ENCODE measurements at regions not wholly inside any gene's neighbourhood (a gene's known extent, or its start where the extent isn't known, plus 50 kb on each side); places are given as distances from the start of the nearest gene placed in this dataset.

- no peak for DNase-seq
Measured at GRCh38 chr21:43348170-43348766, 78.7 kb downstream of the SIK1 start.

- no peak for DNase-seq
Measured at GRCh38 chr21:43347461-43348169, 79.3 kb downstream of the SIK1 start.

GRCh38 chr21:43346551-43346950 lies 80.4 kb downstream of the SIK1 start:
- no peak for DNase-seq

DNA sequence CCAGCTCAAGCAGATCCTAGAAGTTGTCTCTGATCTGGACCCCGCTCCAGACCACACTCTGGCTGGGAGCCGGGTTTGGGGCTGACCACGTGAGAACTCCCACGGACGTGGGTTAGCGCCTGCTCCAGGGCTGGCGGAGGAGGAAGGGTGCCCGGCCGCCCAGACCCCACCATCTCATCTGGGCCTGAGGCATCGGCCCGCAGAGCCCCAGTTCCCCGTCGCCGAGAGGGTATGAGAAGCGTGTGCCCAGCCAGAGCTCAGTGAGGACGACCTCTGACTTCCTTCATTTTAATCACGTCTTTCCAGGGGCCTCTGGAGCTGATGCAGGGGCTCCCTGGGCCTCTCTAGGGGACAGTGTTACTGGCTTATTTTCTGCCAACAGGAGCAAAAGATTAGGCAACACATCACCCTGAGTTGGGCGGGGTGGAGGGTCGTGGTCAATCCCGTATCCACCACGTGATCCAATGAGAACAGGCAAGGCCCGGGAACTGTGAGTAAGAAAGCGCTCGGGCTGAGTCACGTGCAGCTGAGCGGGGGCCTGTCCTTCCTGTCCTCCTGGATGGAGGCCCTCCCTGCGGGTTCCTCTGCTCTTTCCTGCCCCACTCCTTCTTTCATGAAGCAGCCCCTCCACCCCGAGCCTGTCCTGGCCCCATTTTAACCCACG lies 81.1 kb downstream of the SIK1 start:
- no peak for DNase-seq

DNA sequence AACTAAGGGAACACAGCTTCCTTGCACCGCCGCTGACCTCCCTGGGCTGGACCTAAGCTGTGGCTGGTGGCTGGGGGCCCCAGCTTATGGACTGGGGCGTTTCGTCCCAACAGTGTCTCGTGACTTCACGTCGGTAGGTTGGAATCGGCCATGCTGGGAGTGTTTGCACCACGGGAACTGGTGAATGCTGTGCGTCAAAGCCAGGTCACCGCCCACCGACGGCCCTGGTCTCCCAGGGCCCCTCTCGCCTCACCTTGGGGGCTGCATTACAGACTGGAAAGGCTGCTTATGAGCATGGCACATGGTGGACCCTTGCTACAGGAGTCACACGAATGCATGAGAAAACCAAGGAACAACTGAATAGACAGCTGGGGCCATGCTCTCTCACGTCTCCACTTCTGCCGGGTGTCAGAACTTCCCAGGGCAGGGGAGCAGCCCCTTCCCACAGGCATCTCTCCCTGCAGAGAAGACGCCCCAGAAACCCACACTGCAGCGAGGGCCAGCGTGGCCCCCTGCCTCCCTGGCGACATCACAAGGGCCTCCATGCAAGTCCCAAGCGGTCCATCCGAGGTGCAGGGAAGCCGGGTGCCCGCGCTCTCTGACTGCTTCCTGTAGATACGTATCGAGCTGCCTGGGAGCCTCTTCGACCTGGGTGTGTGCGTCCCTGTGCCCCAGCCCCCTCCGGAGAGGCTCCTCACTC lies 81.7 kb downstream of the SIK1 start:
- no peak for DNase-seq

DNA sequence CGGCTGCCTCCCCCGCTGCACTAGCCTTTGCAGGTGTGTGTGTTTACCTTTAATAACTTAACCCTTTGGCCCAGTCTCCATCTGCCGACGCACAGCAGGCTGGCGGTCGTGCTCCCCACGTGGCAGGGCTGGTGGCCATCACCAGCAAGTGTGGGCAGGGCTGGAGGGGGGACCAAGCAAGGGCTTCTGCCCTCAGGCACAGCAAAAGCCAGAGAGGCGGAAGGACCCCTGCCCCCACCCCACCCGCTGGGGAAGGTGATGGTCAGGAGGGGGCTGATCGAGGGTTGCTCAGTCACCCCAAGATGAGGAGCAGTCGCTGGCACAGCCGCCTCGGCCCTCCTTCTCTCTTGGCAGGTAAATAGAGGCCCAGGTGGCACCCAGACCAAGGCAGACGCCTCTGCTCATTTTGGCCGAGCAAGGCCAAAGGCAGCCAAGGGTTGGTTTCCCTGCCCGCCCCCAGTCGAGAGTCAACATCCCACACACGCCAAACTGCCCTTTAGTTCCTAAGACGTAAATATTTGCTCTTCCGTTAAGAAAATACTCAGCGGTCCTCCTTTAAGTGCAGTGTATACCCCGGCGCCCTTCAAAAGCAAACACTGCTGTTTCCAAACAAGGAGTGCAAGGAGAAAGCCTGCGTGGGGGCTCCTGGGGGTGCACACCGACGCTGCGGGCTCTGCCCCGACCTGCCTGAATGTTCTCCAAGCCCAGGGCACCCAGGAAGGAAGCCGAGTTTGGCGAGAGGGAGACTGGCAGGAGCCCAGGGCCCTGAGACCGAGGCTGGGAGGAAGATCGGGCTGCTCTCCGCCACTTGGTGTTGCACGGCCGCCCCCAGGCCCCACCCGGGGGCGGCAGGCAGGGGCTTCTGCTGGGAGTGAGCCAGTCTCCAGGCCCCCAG lies 82.7 kb downstream of the SIK1 start:
- DNase-seq = peak; percentile 66

- peak; percentile 64 for DNase-seq
Measured at GRCh38 chr21:43343095-43343991, 83.6 kb downstream of the SIK1 start.

- DNase-seq = no peak
Measured at GRCh38 chr21:43342301-43342881, 84.5 kb downstream of the SIK1 start.

- no peak for DNase-seq
Measured at GRCh38 chr21:43341378-43342161, 85.4 kb downstream of the SIK1 start.

- DNase-seq = no peak
Measured at GRCh38 chr21:43340491-43341377, 86.2 kb downstream of the SIK1 start.

- peak; percentile 21 for DNase-seq
Measured at GRCh38 chr21:43339668-43340067, 87.3 kb downstream of the SIK1 start.

GRCh38 chr21:43338951-43339350 lies 88.0 kb downstream of the SIK1 start:
- no peak for DNase-seq

DNA sequence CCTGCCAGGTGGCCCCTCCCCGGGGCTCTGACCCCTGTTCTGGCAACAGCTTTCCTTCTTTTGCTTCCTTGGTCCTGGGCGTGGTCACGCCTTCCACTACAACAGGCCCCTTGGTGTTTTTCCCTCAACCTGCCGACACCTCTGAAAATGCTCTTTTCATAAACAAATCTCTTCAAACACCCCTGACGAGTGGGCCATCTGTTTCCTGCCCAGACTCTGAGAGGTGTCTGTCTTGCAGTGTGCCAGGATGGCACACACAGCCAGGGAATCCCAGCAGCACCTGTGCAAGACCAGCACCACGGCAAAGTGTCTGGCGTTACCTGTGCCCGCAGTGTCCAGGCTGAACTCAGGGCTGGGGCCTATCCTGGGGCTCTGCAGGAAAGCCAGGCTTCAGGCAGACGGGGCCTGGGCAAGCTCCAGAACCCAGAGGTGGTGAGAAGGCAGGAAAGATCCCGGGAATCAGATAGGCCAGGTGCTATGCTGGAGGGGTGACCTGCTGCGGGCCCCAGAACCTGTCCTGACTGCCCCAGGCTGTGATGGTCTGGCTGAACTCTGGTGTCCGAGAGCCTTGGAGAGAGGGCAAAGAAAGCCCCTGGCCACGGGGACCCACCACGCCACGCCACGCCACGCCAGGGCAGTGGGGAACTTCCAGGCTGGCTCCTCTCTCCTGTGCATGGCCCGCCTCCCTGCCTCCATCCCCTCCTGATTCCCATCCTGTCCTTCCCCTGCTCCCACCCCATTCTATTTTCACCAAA lies 88.9 kb downstream of the SIK1 start:
- peak; percentile 51 for DNase-seq

DNA sequence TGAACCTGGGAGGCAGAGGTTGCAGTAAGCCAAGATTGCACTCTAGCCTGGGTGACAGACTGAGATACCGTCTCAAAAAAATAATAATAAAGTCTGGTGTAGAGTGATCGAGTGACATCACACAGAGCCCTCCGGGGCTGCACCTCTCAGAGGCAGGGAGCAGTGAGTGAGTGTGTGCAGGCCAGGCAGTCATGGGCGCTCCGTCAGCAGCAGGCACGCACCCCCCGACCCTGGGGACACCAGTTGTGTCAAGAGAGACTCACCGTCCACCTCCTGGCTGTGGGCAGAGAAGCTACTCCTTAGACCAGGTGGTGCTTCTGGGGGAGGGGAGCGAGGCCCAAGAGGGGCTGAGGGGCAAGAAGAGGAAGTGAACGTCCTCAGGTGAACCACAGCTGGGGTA lies 91.8 kb downstream of the SIK1 start:
- DNase-seq = no peak

DNA sequence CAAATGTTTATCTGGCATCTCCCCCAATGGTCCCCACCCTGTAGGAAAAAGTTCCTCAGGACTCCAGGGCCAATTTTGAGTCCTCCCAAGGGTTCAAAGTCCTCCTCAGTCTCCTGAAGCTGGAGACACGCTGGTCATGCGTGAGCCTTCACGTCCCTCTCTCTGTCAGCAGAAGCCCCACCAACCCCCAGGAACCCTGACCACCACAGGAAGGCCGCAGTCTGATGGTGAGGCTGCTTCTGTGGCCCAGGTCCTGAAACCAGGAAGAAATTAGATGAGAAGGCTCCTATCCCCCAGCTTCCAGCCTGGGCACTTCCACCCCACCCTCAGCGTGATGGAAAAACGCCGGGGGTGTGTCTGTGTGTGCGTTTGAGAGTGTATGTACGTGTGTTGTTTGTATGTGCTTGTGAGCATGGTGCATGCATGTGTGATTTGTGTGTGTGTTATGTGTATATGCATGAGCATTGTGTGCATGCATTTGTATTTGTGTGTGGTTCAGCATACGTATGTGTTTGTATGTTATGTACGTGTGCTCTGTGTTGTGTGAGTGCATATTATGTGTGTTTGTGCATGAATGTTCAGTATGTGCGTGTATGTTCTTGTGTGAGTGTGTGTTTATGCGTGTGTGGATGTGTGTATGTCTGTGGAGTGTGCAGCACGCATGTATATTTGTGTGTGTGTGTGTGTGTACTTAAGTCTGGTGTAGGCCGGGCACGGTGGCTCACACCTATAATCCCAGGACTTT lies 92.5 kb downstream of the SIK1 start:
- no peak for DNase-seq

DNA sequence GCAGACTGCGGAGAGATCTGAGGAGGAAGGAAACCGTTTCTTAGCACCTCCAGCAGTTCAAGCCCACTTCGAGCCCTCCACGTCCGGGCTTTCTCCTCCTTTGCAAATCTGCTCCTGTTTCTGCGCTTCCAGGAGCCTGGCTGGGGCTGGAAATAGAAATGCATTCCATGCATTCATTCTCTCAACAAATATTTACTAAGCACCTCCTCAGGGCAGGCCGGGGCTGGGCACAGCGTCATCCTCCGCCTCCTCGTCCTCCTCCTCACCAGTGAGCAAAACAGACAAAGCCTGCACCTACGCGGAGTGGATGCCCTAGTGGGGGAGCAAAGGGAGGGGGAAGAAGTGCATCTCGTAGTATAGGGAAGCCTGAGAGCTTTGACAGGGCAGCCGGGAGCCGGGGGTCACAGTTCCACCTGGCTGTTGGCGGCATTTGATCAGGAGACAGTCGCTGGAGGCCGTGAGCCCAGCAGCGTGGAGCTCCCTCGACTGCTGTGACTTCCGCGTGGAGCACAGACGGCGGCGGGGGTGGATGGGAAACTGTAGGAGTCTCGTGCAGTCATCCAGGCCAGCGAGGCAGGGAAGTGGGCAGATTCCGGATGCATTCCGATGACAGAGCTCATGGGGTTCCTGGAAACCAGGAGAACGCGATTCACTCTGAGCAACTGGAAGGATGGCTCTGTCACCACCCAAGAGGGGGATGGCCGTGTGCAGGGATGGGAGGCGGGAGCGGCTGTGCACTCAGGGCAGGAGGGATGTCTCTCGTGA lies 93.5 kb downstream of the SIK1 start:
- DNase-seq = peak; percentile 72

DNA sequence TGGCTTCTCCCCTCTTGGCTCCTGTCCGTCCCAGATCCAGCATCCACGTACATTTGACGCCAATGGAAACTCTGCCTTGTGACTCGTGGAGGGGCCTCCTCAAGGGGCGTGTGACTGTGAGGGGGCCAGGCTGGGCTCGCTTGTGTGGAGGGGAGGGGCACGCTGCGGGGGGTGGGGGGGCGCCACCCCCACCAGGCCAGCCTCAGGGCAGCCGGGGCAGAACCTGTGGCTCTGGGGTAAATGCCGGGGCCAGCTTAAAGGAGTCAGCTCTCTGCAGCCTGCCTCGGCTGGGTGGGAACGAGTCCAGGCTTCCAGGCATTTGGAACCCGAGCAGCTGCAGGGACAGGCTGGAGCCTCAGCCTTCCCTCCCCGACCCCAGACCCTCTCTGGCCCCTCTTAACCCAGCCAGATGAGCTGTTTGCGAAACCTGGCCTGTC lies 94.1 kb downstream of the SIK1 start:
- no peak for DNase-seq

Data from NCI-H2029 (cell line).